ENCODE measurements at regions not wholly inside any gene's neighbourhood (a gene's known extent, or its start where the extent isn't known, plus 50 kb on each side); places are given as distances from the start of the nearest gene placed in this dataset.

GRCh38 chr6:30828027-30828962 lies 56.0 kb upstream of the DDR1 start (continued):
- TF ChIP-seq CXXC5 (CRISPR knock-in tag; IDR thresholded peaks at IDR 0.05), result peak; percentile 60; the same call in 1 of the 2 replicates
- peak in 1 of 2 experiments; percentile 33; a peak in 2 of 4 replicates for TF ChIP-seq NRF1 (conservative IDR thresholded peaks at IDR 0.05 in 1 of 2, IDR thresholded peaks at IDR 0.05 in 1 of 2)
- TF ChIP-seq BRD9 (IDR thresholded peaks at IDR 0.05; ENCODE audit: low read depth, partially characterized antibody), result peak; percentile 91
- peak in 1 of 2 experiments; percentile 49; a peak in 1 of 4 replicates for TF ChIP-seq TEAD1 (CRISPR knock-in tag; IDR thresholded peaks at IDR 0.05)
- TF ChIP-seq, protein P1, sequence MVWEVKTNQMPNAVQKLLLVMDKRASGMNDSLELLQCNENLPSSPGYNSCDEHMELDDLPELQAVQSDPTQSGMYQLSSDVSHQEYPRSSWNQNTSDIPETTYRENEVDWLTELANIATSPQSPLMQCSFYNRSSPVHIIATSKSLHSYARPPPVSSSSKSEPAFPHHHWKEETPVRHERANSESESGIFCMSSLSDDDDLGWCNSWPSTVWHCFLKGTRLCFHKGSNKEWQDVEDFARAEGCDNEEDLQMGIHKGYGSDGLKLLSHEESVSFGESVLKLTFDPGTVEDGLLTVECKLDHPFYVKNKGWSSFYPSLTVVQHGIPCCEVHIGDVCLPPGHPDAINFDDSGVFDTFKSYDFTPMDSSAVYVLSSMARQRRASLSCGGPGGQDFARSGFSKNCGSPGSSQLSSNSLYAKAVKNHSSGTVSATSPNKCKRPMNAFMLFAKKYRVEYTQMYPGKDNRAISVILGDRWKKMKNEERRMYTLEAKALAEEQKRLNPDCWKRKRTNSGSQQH (CRISPR knock-in tag; IDR thresholded peaks at IDR 0.05), result no peak
- peak; percentile 75 for TF ChIP-seq STAG1 (CRISPR knock-in tag; IDR thresholded peaks at IDR 0.05; ENCODE audit: borderline replicate concordance)
- TF ChIP-seq NFE2L1 (tag; IDR thresholded peaks at IDR 0.05; ENCODE audit: borderline replicate concordance, low read depth), result peak; percentile 86; the same call in 1 of the 2 replicates
- peak; percentile 80; the same call in 1 of the 2 replicates for TF ChIP-seq JUN (IDR thresholded peaks at IDR 0.05; ENCODE audit: borderline replicate concordance, low read depth, low read length)
- TF ChIP-seq JUN (CRISPR knock-in tag; IDR thresholded peaks at IDR 0.05; ENCODE audit: borderline replicate concordance), result no peak
- peak; percentile 100 for TF ChIP-seq RAD21 (CRISPR knock-in tag; conservative IDR thresholded peaks at IDR 0.05 in 1 of 2, IDR thresholded peaks at IDR 0.05 in 1 of 2)
- TF ChIP-seq NEUROD1 (IDR thresholded peaks at IDR 0.05; ENCODE audit: borderline replicate concordance, low read depth, low read length, partially characterized antibody), result peak; percentile 31
- peak; percentile 97 to 99 (median 99) for TF ChIP-seq CTCF (IDR thresholded peaks at IDR 0.05 in 2 of 3, conservative IDR thresholded peaks at IDR 0.05 in 1 of 3; ENCODE audit: insufficient read depth in 2 of 3, low read depth in 1 of 3, low read length in 3 of 3)
- peak in 1 of 2 experiments; percentile 82; a peak in 1 of 4 replicates for TF ChIP-seq ARNT (IDR thresholded peaks at IDR 0.05)
- TF ChIP-seq PML (IDR thresholded peaks at IDR 0.05; ENCODE audit: low read length), result no peak
- TF ChIP-seq ZNF766 (CRISPR knock-in tag; conservative IDR thresholded peaks at IDR 0.05), result peak; percentile 81
- TF ChIP-seq, protein P2, sequence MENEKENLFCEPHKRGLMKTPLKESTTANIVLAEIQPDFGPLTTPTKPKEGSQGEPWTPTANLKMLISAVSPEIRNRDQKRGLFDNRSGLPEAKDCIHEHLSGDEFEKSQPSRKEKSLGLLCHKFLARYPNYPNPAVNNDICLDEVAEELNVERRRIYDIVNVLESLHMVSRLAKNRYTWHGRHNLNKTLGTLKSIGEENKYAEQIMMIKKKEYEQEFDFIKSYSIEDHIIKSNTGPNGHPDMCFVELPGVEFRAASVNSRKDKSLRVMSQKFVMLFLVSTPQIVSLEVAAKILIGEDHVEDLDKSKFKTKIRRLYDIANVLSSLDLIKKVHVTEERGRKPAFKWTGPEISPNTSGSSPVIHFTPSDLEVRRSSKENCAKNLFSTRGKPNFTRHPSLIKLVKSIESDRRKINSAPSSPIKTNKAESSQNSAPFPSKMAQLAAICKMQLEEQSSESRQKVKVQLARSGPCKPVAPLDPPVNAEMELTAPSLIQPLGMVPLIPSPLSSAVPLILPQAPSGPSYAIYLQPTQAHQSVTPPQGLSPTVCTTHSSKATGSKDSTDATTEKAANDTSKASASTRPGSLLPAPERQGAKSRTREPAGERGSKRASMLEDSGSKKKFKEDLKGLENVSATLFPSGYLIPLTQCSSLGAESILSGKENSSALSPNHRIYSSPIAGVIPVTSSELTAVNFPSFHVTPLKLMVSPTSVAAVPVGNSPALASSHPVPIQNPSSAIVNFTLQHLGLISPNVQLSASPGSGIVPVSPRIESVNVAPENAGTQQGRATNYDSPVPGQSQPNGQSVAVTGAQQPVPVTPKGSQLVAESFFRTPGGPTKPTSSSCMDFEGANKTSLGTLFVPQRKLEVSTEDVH (IDR thresholded peaks at IDR 0.05; ENCODE audit: low read depth, partially characterized antibody), result peak; percentile 49
- TF ChIP-seq CGGBP1 (CRISPR knock-in tag; IDR thresholded peaks at IDR 0.05), result no peak
- peak; percentile 87 for TF ChIP-seq MAFK (IDR thresholded peaks at IDR 0.05; ENCODE audit: low read length)
- TF ChIP-seq MAX (CRISPR knock-in tag; IDR thresholded peaks at IDR 0.05), result peak; percentile 47; the same call in 1 of the 2 replicates
- TF ChIP-seq CHCHD3 (CRISPR knock-in tag; IDR thresholded peaks at IDR 0.05), result no peak

All from K562 (cell line).